Body of pancreas (tissue), 4 donors: ENCODE measurements at regions not wholly inside any gene's neighbourhood (a gene's known extent, or its start where the extent isn't known, plus 50 kb on each side); places are given as distances from the start of the nearest gene placed in this dataset.

Source experiments
- ATAC-seq: fragments of 150-250 bp; one replicate; pipeline ENCODE4 v1.9.1; 2016
- DNase-seq, 4 donors: peaks; one replicate each; pipeline ENCODE4 v3.0.0-alpha.2; 2019
- H3K27ac ChIP-seq, 4 donors: fragments of 200-600 bp; sonication (generic); 1 replicate in 3 of 4; 2 replicates in 1 of 4; pipeline versions ENCODE4 v1.5.1 to v1.6.1; 2016 to 2019; ENCODE audit warnings: mild to moderate bottlenecking in 1 of 4, mixed read lengths in 1 of 4, moderate library complexity in 1 of 4
- H3K27me3 ChIP-seq, 2 donors: fragments of 200-600 bp; sonication (generic); one replicate each; pipeline ENCODE4 v1.6.0; 2016; ENCODE audit warnings: mild to moderate bottlenecking in 1 of 2
- H3K36me3 ChIP-seq, 2 donors: fragments of 200-600 bp; sonication (generic); replicated peaks in 1 of 2; 2 replicates each; pipeline ENCODE4 v1.5.1; 2016; ENCODE audit warnings: low read depth in 2 of 2; ENCODE audit not compliant: insufficient read depth in 1 of 2
- H3K4me1 ChIP-seq: fragments of 200-600 bp; sonication (generic); one replicate; pipeline ENCODE4 v1.6.0; 2016
- H3K4me3 ChIP-seq, 2 donors: fragments of 200-600 bp; sonication (generic); 1 replicate in 1 of 2; 2 replicates in 1 of 2; pipeline ENCODE4 v1.5.1; 2016 to 2019
- H3K9me3 ChIP-seq, 3 donors: fragments of 200-600 bp; sonication (generic); 1 replicate in 2 of 3; 2 replicates in 1 of 3; pipeline ENCODE4 v1.5.1; 2016
- CTCF ChIP-seq, 7 experiments: fragments of 450-650 bp in 4 of 7; fragments of 200-600 bp in 3 of 7; sonication (generic) in 3 of 7; IDR thresholded peaks; one replicate each; pipeline ENCODE4 v1.5.1; 2016 to 2019; ENCODE audit warnings: antibody characterized with exemption in 7 of 7
- POLR2A ChIP-seq, 3 donors: fragments of 450-650 bp; IDR thresholded peaks; one replicate each; pipeline ENCODE4 v1.6.1; 2016; ENCODE audit warnings: antibody characterized with exemption in 3 of 3, mild to moderate bottlenecking in 2 of 3
- WGBS, 2 donors: methylation state at CpG; one replicate each; pipeline ENCODE4 v1.1.5; 2017; 5-methylcytosine and 5-hydroxymethylcytosine counted together
- intact Hi-C: fragments of 100-400 bp; cut with DNase I; formaldehyde crosslinking; loops from one replicate; pipeline ENCODE4 v1.15.1; 2023

GRCh38 chr1:234734869-234735268, 124.9 kb upstream of the IRF2BP2 start:
- no peaks in the 10 kb centered on the region for H3K36me3 ChIP-seq
- TF ChIP-seq CTCF (IDR thresholded peaks at IDR 0.05) = peak in 1 of 7 experiments; percentile 9
- TF ChIP-seq POLR2A (IDR thresholded peaks at IDR 0.05) = no peak
- no peak overlapping the region for H3K4me3 ChIP-seq
- DNase-seq = peak in 1 of 4 donors; percentile 15
- H3K9me3 ChIP-seq = no peaks in the 10 kb centered on the region
- intact Hi-C loops = no loop called here
- ATAC-seq = no peak
- WGBS, 2 donors = 69 to 72% methylated on average over 9 of the region's 9 CpGs
- no peak overlapping the region for H3K27ac ChIP-seq
- H3K4me1 ChIP-seq = no peaks in the 10 kb centered on the region
- no peaks in the 10 kb centered on the region for H3K27me3 ChIP-seq

- H3K36me3 ChIP-seq = no peaks in the 10 kb centered on the region
- no peaks in the 10 kb centered on the region for H3K9me3 ChIP-seq
- intact Hi-C loops = no loop called here
- ATAC-seq (no peak), DNase-seq (no peak)
- H3K4me1 ChIP-seq = no peaks in the 10 kb centered on the region
- 89% methylated on average over 12 to 13 of the region's 13 CpGs for WGBS, 2 donors
- no peak overlapping the region for H3K27ac ChIP-seq
- H3K4me3 ChIP-seq = no peak overlapping the region
- H3K27me3 ChIP-seq = no peaks in the 10 kb centered on the region
- TF ChIP-seq CTCF (IDR thresholded peaks at IDR 0.05) (no peak), POLR2A (IDR thresholded peaks at IDR 0.05) (no peak)
Observed at GRCh38 chr1:234734412-234734835, 124.4 kb upstream of the IRF2BP2 start.

- no peaks in the 10 kb centered on the region for H3K9me3 ChIP-seq
- H3K27ac ChIP-seq = no peak overlapping the region
- DNase-seq = no peak
- WGBS, 2 donors = 72 to 89% methylated on average over 5 to 6 of the region's 6 CpGs
- no peak for ATAC-seq
- no peaks in the 10 kb centered on the region for H3K27me3 ChIP-seq
- intact Hi-C loops = no loop called here
- H3K4me3 ChIP-seq = no peak overlapping the region
- TF ChIP-seq CTCF (IDR thresholded peaks at IDR 0.05) = no peak
- TF ChIP-seq POLR2A (IDR thresholded peaks at IDR 0.05) = no peak
- H3K36me3 ChIP-seq = no peaks in the 10 kb centered on the region
- H3K4me1 ChIP-seq = no peaks in the 10 kb centered on the region
Observed at GRCh38 chr1:234733427-234733826, 123.4 kb upstream of the IRF2BP2 start.

DNA sequence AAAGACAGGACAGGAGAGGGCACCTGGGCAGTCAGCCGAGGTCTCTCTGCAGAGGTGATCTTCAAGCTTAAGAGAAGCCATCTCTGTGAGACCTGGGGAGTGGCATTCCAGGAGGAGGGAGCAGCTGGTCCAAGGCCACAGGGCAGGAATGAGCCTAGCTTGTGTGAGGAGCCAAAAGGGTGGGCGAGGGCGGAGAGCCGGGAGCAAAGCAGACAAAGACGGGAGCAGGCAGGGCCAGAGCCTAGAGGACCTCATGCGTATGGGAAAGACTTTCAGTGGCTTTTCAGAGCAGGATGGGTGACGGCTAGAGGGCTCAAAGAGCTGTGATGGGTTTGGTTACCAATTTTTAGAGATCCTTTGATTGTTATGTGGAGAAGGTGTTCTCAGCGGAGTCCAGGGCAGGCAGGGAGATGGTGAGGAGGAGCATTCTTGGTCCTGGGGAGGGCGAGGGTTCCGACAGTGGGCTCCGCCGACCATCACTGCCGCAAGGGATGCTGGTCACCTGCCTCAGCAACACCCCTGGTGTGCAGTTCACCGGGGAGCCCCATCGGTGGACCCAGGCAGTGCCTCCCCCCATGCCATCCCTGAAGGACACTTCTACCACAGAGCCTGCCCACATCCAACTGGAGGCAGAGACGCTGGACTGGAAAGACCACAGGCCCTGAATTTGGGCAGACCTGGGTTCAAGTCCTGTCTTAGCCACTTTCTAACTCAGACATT, 122.9 kb upstream of the IRF2BP2 start:
- no peak for ATAC-seq
- no peak overlapping the region for H3K4me3 ChIP-seq

More for the DNA sequence above, 122.9 kb upstream of the IRF2BP2 start:
- peaks cover 1% of the 10 kb centered on the region for H3K4me1 ChIP-seq
- no peak overlapping the region for H3K27ac ChIP-seq
- TF ChIP-seq POLR2A (IDR thresholded peaks at IDR 0.05) (no peak), CTCF (IDR thresholded peaks at IDR 0.05) (no peak)
- H3K36me3 ChIP-seq = no peaks in the 10 kb centered on the region
- DNase-seq = no peak
- intact Hi-C loops = no loop called here
- no peaks in the 10 kb centered on the region for H3K9me3 ChIP-seq
- no peaks in the 10 kb centered on the region for H3K27me3 ChIP-seq
- 90 to 96% methylated on average over 15 to 16 of the region's 16 CpGs for WGBS, 2 donors
